HepG2 (cell line): ENCODE measurements at regions not wholly inside any gene's neighbourhood (a gene's known extent, or its start where the extent isn't known, plus 50 kb on each side); places are given as distances from the start of the nearest gene placed in this dataset.

Experiments
- ATAC-seq: fragments of 200-7000 bp; cut with Tn5 transposase; 3 replicates; pipeline ENCODE4 v1.9.1; 2020; ENCODE audit warnings: mild to moderate bottlenecking, moderate library complexity
- BruUV-seq: library from RNA; stranded (reverse); fragments of 400-500 nt; replicated peaks from 2 replicates; lab custom pipeline; 2021; lab: Mats Ljungman, UMichigan
- CTCF ChIA-PET: fragments of 300-600 bp; formaldehyde crosslinking; extraction: SDS; loops from one replicate; lab custom pipeline; 2021; ENCODE audit warnings: low total read pairs, inconsistent platforms, low intra/inter-chr PET ratio; lab: Yijun Ruan, JAX
- POLR2A ChIA-PET: fragments of 350-600 bp; sonication (Branson Sonifier 250); formaldehyde crosslinking; loops from one replicate; lab custom pipeline; 2020; ENCODE audit warnings: antibody characterized with exemption, inconsistent platforms; lab: Yijun Ruan, JAX
- DNase-seq: peaks from one replicate; pipeline ENCODE4 v3.0.0-alpha.2; 2015; ENCODE audit warnings: low spot score
- FAIRE-seq: peaks from 3 replicates; lab custom pipeline; 2011; peaks lifted over from hg19 to GRCh38; lab: Jason Lieb, UNC
- H2AFZ ChIP-seq: one replicate; pipeline ENCODE4 v1.6.1; 2011; ENCODE audit warnings: low read length, inconsistent platforms
- H3K27ac ChIP-seq: fragments of 300-600 bp; 3 replicates; pipeline ENCODE4 v1.8.0; 2011; ENCODE audit warnings: mixed run types, mild to moderate bottlenecking, mixed read lengths, low read length, inconsistent platforms; ENCODE audit not compliant: insufficient read depth; ENCODE audit errors: extremely low read length
- H3K27me3 ChIP-seq, 2 experiments: fragments of 200-600 bp in 1 of 2; 2 replicates in 1 of 2; 3 replicates in 1 of 2; pipeline versions ENCODE4 v1.6.0 to v1.8.0; 2011; ENCODE audit warnings: low read length in 2 of 2, mild to moderate bottlenecking in 2 of 2, moderate library complexity in 2 of 2, inconsistent platforms in 1 of 2; ENCODE audit not compliant: insufficient read depth in 2 of 2, control insufficient read depth in 1 of 2
- H3K36me3 ChIP-seq, 2 experiments: fragments of 200-600 bp in 1 of 2; replicated peaks in 1 of 2; 2 replicates in 1 of 2; 3 replicates in 1 of 2; pipeline versions ENCODE4 v1.5.1 to v1.8.0; 2011; ENCODE audit warnings: low read length in 2 of 2, inconsistent platforms in 1 of 2; ENCODE audit not compliant: insufficient read depth in 2 of 2, control insufficient read depth in 1 of 2
- H3K4me1 ChIP-seq: 2 replicates; pipeline ENCODE4 v1.5.1; 2012; ENCODE audit warnings: low read length, inconsistent platforms; ENCODE audit not compliant: insufficient read depth
- H3K4me2 ChIP-seq: 2 replicates; pipeline ENCODE4 v1.6.0; 2011; ENCODE audit warnings: low read depth, low read length, inconsistent platforms
- H3K4me3 ChIP-seq, 3 experiments: fragments of 200-600 bp in 1 of 3; sonication (generic), shearing (Covaris generic) in 1 of 3; replicated peaks in 1 of 3; 2 replicates each; pipeline ENCODE4 v1.5.1; 2011 to 2016; ENCODE audit warnings: low read length in 3 of 3, inconsistent platforms in 2 of 3, low read depth in 2 of 3, mild to moderate bottlenecking in 2 of 3, control low read depth in 1 of 3, mixed read lengths in 1 of 3; ENCODE audit not compliant: insufficient read depth in 1 of 3
- H3K79me2 ChIP-seq: one replicate; pipeline ENCODE4 v1.6.1; 2011; ENCODE audit warnings: low read length, inconsistent platforms; ENCODE audit not compliant: insufficient read depth
- H3K9ac ChIP-seq: 2 replicates; pipeline ENCODE4 v1.6.0; 2011; ENCODE audit warnings: mild to moderate bottlenecking, low read depth, low read length, inconsistent platforms; ENCODE audit not compliant: insufficient read depth
- H3K9me3 ChIP-seq: 2 replicates; pipeline ENCODE4 v1.5.1; 2012; ENCODE audit warnings: mild to moderate bottlenecking, low read length
- H4K20me1 ChIP-seq: 2 replicates; pipeline ENCODE4 v1.6.0; 2011; ENCODE audit warnings: inconsistent platforms, mild to moderate bottlenecking, low read length, moderate library complexity; ENCODE audit not compliant: insufficient read depth
- ATAD3A ChIP-seq: sonication (generic); formaldehyde crosslinking; IDR thresholded peaks from 2 replicates; pipeline ENCODE4 v1.4.0; 2020; ENCODE audit warnings: missing genetic modification reagents
- CCAR2 ChIP-seq: fragments of 200-400 bp; formaldehyde crosslinking; optimal IDR thresholded peaks from 2 replicates; pipeline ENCODE3; 2018; ENCODE audit warnings: low read depth, mild to moderate bottlenecking, low read length, moderate library complexity
- EHMT2 ChIP-seq: fragments of 200-600 bp; sonication (generic); IDR thresholded peaks from 2 replicates; pipeline ENCODE4 v1.7.0; 2017; ENCODE audit warnings: antibody characterized with exemption, low read depth, low read length, borderline replicate concordance
- HNRNPL ChIP-seq: fragments of 200-400 bp; formaldehyde crosslinking; IDR thresholded peaks from 2 replicates; pipeline ENCODE4 v1.6.1; 2017; ENCODE audit warnings: mild to moderate bottlenecking, low read depth, low read length
- JARID2 ChIP-seq: sonication (generic); formaldehyde crosslinking; IDR thresholded peaks from 2 replicates; pipeline ENCODE4 v1.8.1; 2023; ENCODE audit warnings: missing genetic modification reagents, inconsistent platforms; ENCODE audit not compliant: insufficient replicate concordance
- NCOA5 ChIP-seq: sonication (generic); formaldehyde crosslinking; IDR thresholded peaks from 2 replicates; pipeline ENCODE4 v1.4.0; 2020; ENCODE audit warnings: missing genetic modification reagents
- RFXAP ChIP-seq: sonication (generic); formaldehyde crosslinking; IDR thresholded peaks from 2 replicates; pipeline ENCODE4 v1.4.0; 2020; ENCODE audit warnings: missing genetic modification reagents, borderline replicate concordance
- SNRNP70 ChIP-seq: fragments of 200-400 bp; formaldehyde crosslinking; IDR thresholded peaks from 2 replicates; pipeline ENCODE4 v1.6.1; 2017; ENCODE audit warnings: mild to moderate bottlenecking, low read depth, low read length, moderate library complexity
- ZNF143 ChIP-seq: sonication (generic); formaldehyde crosslinking; IDR thresholded peaks from 2 replicates; pipeline ENCODE4 v1.4.0; 2020; ENCODE audit warnings: missing genetic modification reagents
- ZNF251 ChIP-seq: sonication (generic); formaldehyde crosslinking; IDR thresholded peaks from 2 replicates; pipeline ENCODE4 v1.9.0; 2021; ENCODE audit warnings: mild to moderate bottlenecking, missing genetic modification reagents
- ZNF33B ChIP-seq: sonication (generic); formaldehyde crosslinking; IDR thresholded peaks from 2 replicates; pipeline ENCODE4 v1.5.1; 2020; ENCODE audit warnings: mild to moderate bottlenecking, missing genetic modification reagents
- ZSCAN12 ChIP-seq: sonication (generic); formaldehyde crosslinking; IDR thresholded peaks from 2 replicates; pipeline ENCODE4 v1.9.0; 2021; ENCODE audit warnings: mild to moderate bottlenecking, missing genetic modification reagents
- WGBS: methylation state at CpG from one replicate; pipeline ENCODE4 v1.1.6; 2017; ENCODE audit warnings: low lambda C conversion rate; 5-methylcytosine and 5-hydroxymethylcytosine counted together
- in situ Hi-C: cut with HindIII; loops from 2 replicates; pipeline ENCODE4 v1.10.0; 2017; ENCODE audit warnings: low pct_unique_long_range_greater_than_20kb; ENCODE audit not compliant: extremely low pct_ligation_motif_present
- intact Hi-C: fragments of 100-400 bp; cut with micrococcal nuclease; formaldehyde crosslinking; loops from one replicate; pipeline ENCODE4 v1.10.0; 2022; ENCODE audit not compliant: unreplicated experiment
- TF ChIP-seq, protein P1 (sequence below): sonication (generic); formaldehyde crosslinking; IDR thresholded peaks from 2 replicates; pipeline ENCODE4 v1.4.0; 2020; ENCODE audit warnings: missing genetic modification reagents, borderline replicate concordance
- TF ChIP-seq, protein P2 (sequence below): IDR thresholded peaks from 2 replicates; pipeline ENCODE4 v1.6.1; 2016; ENCODE audit warnings: mild to moderate bottlenecking

DNA sequence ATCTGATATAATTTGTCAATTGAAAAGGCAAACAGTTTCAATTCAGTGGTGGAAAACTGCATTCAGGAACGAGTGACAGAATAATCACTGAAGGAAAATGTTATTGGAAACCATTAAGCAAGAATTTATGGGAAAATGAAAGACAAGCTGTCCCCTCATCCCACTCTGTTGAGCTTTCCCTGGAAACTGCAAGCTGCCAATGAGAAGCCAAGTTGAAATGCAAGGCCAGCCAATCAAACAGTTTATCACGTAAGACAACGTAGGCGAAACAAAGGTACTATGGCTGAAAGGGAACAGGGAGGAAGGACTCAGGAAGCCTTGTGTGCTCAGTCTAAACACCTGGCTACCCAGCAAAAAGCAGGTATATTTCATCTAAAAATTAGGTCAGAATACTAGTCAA is 187.9 kb upstream of the ATP10A start:
- POLR2A ChIA-PET: no interaction called here

More for the DNA sequence above, 187.9 kb upstream of the ATP10A start:
- Histone ChIP-seq H3K4me1 (no peaks in the 10 kb centered on the region), H3K4me3 (no peak overlapping the region), H3K9ac (no peak overlapping the region), H3K4me2 (no peak overlapping the region), H2AFZ (no peak overlapping the region), H4K20me1 (no peaks in the 10 kb centered on the region), H3K36me3 (no peaks in the 10 kb centered on the region), H3K79me2 (no peaks in the 10 kb centered on the region)
- WGBS: 12% methylated on average over 4 of the region's 4 CpGs
- in situ Hi-C loops (no loop called here), intact Hi-C loops (no loop called here)
- DNase-seq (no peak), ATAC-seq (no peak)
- CTCF ChIA-PET: no interaction called here
- TF ChIP-seq JARID2 (no peak), NCOA5 (CRISPR knock-in tag) (no peak), HNRNPL (no peak), ZNF251 (no peak), CCAR2 (no peak), EHMT2 (no peak), SNRNP70 (no peak), ATAD3A (no peak), ZNF143 (CRISPR knock-in tag) (no peak), RFXAP (CRISPR knock-in tag) (no peak), ZSCAN12 (CRISPR knock-in tag) (no peak), ZNF33B (CRISPR knock-in tag) (no peak)
- TF ChIP-seq, protein P1, sequence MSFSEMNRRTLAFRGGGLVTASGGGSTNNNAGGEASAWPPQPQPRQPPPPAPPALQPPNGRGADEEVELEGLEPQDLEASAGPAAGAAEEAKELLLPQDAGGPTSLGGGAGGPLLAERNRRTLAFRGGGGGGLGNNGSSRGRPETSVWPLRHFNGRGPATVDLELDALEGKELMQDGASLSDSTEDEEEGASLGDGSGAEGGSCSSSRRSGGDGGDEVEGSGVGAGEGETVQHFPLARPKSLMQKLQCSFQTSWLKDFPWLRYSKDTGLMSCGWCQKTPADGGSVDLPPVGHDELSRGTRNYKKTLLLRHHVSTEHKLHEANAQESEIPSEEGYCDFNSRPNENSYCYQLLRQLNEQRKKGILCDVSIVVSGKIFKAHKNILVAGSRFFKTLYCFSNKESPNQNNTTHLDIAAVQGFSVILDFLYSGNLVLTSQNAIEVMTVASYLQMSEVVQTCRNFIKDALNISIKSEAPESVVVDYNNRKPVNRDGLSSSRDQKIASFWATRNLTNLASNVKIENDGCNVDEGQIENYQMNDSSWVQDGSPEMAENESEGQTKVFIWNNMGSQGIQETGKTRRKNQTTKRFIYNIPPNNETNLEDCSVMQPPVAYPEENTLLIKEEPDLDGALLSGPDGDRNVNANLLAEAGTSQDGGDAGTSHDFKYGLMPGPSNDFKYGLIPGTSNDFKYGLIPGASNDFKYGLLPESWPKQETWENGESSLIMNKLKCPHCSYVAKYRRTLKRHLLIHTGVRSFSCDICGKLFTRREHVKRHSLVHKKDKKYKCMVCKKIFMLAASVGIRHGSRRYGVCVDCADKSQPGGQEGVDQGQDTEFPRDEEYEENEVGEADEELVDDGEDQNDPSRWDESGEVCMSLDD (CRISPR knock-in tag): no peak
- TF ChIP-seq, protein P2, sequence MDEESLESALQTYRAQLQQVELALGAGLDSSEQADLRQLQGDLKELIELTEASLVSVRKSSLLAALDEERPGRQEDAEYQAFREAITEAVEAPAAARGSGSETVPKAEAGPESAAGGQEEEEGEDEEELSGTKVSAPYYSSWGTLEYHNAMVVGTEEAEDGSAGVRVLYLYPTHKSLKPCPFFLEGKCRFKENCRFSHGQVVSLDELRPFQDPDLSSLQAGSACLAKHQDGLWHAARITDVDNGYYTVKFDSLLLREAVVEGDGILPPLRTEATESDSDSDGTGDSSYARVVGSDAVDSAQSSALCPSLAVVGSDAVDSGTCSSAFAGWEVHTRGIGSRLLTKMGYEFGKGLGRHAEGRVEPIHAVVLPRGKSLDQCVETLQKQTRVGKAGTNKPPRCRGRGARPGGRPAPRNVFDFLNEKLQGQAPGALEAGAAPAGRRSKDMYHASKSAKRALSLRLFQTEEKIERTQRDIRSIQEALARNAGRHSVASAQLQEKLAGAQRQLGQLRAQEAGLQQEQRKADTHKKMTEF (CRISPR knock-in tag): no peak
- TF ChIP-seq, all 625 proteins: peak for 0
- no TSS peak for BruUV-seq
- FAIRE-seq: no peak
- H3K27me3 ChIP-seq: no peaks in the 10 kb centered on the region; a peak in 1 of 5 replicates
- H3K27ac ChIP-seq: no peak overlapping the region
- no peaks in the 10 kb centered on the region for H3K9me3 ChIP-seq
